CD14-positive monocyte (primary cell): ENCODE measurements at regions not wholly inside any gene's neighbourhood (a gene's known extent, or its start where the extent isn't known, plus 50 kb on each side); places are given as distances from the start of the nearest gene placed in this dataset.
"Not testable (repeated sequence)": the region's sequence is repeated elsewhere in the genome, so short reads cannot be mapped to it uniquely, and the experiment has no call there.

Experiments
- DNase-seq, 3 donors: peaks; one replicate each; pipeline ENCODE4 v3.0.0-alpha.2; 2011 to 2022
- H2AFZ ChIP-seq: 2 replicates; pipeline ENCODE4 v1.6.0; 2012; ENCODE audit warnings: mild to moderate bottlenecking, low read depth, low read length, inconsistent platforms; ENCODE audit not compliant: insufficient read depth, poor library complexity, severe bottlenecking
- H3K27ac ChIP-seq, 2 donors: 1 replicate in 1 of 2; 2 replicates in 1 of 2; pipeline ENCODE4 v1.5.1; 2012 to 2013; ENCODE audit warnings: low read length in 2 of 2, control low read depth in 1 of 2, inconsistent platforms in 1 of 2, low read depth in 1 of 2, mild to moderate bottlenecking in 1 of 2
- H3K27me3 ChIP-seq, 2 donors: one replicate each; pipeline versions ENCODE4 v1.6.0 to v1.6.1; 2011 to 2013; ENCODE audit warnings: low read length in 2 of 2; ENCODE audit not compliant: control insufficient read depth in 2 of 2, insufficient read depth in 2 of 2
- H3K36me3 ChIP-seq, 2 donors: replicated peaks in 1 of 2; 1 replicate in 1 of 2; 2 replicates in 1 of 2; pipeline versions ENCODE4 v1.5.1 to v1.6.1; 2012 to 2013; ENCODE audit warnings: low read length in 2 of 2, control low read depth in 1 of 2, inconsistent platforms in 1 of 2, mild to moderate bottlenecking in 1 of 2; ENCODE audit not compliant: insufficient read depth in 2 of 2, control insufficient read depth in 1 of 2
- H3K4me1 ChIP-seq, 2 donors: 1 replicate in 1 of 2; 2 replicates in 1 of 2; pipeline versions ENCODE4 v1.5.1 to v1.6.1; 2012 to 2013; ENCODE audit warnings: low read length in 2 of 2, control low read depth in 1 of 2, inconsistent platforms in 1 of 2, mild to moderate bottlenecking in 1 of 2, moderate library complexity in 1 of 2; ENCODE audit not compliant: insufficient read depth in 2 of 2, control insufficient read depth in 1 of 2
- H3K4me2 ChIP-seq: replicated peaks from 2 replicates; pipeline ENCODE3; 2012; ENCODE audit warnings: low read length, moderate library complexity, mild to moderate bottlenecking; ENCODE audit not compliant: poor library complexity, severe bottlenecking; ENCODE audit errors: extremely low read depth
- H3K4me3 ChIP-seq, 3 experiments: fragments of 200-600 bp in 1 of 3; sonication (generic) in 1 of 3; replicated peaks in 1 of 3; 1 replicate in 2 of 3; 2 replicates in 1 of 3; pipeline ENCODE4 v1.5.1; 2011 to 2013; ENCODE audit warnings: low read length in 3 of 3, mild to moderate bottlenecking in 3 of 3, control low read depth in 2 of 3, low read depth in 2 of 3, inconsistent platforms in 1 of 3, moderate library complexity in 1 of 3
- H3K79me2 ChIP-seq: 2 replicates; pipeline ENCODE4 v1.6.0; 2012; ENCODE audit warnings: mild to moderate bottlenecking, control low read depth, inconsistent platforms, low read length, moderate library complexity; ENCODE audit not compliant: insufficient read depth
- H3K9ac ChIP-seq: 2 replicates; pipeline ENCODE4 v1.6.0; 2017; ENCODE audit warnings: low read length, mild to moderate bottlenecking; ENCODE audit not compliant: insufficient read depth, poor library complexity, severe bottlenecking
- H3K9me3 ChIP-seq, 2 donors: replicated peaks in 1 of 2; 1 replicate in 1 of 2; 2 replicates in 1 of 2; pipeline versions ENCODE4 v1.5.1 to v1.6.1; 2012 to 2013; ENCODE audit warnings: low read length in 2 of 2, control low read depth in 1 of 2; ENCODE audit not compliant: control insufficient read depth in 1 of 2, insufficient read depth in 1 of 2
- H4K20me1 ChIP-seq: 2 replicates; pipeline ENCODE4 v1.6.0; 2012; ENCODE audit warnings: mild to moderate bottlenecking, low read length, control low read depth, moderate library complexity; ENCODE audit not compliant: insufficient read depth
- H3K27ac Mint-ChIP-seq, 7 donors: one replicate each; pipeline ENCODE4 v1.8.0; 2020; ENCODE audit warnings: mild to moderate bottlenecking in 7 of 7, mixed read lengths in 7 of 7, moderate library complexity in 6 of 7, inconsistent platforms in 2 of 7
- H3K27me3 Mint-ChIP-seq, 3 donors: one replicate each; pipeline ENCODE4 v1.8.0; 2021 to 2022; ENCODE audit warnings: low read depth in 3 of 3, mild to moderate bottlenecking in 3 of 3, mixed read lengths in 3 of 3, moderate library complexity in 3 of 3, inconsistent platforms in 1 of 3
- H3K36me3 Mint-ChIP-seq, 2 donors: one replicate each; pipeline ENCODE4 v1.8.0; 2020; ENCODE audit warnings: mixed read lengths in 2 of 2, inconsistent platforms in 1 of 2, mild to moderate bottlenecking in 1 of 2
- H3K4me1 Mint-ChIP-seq: one replicate; pipeline ENCODE4 v1.8.0; 2020; ENCODE audit warnings: mild to moderate bottlenecking, mixed read lengths
- H3K4me3 Mint-ChIP-seq, 2 donors: one replicate each; pipeline ENCODE4 v1.8.0; 2020; ENCODE audit warnings: mild to moderate bottlenecking in 2 of 2, mixed read lengths in 2 of 2, moderate library complexity in 1 of 2
- H3K9me3 Mint-ChIP-seq, 7 donors: one replicate each; pipeline ENCODE4 v1.8.0; 2020 to 2022; ENCODE audit warnings: mixed read lengths in 7 of 7, mild to moderate bottlenecking in 6 of 7, moderate library complexity in 6 of 7, inconsistent platforms in 2 of 7
- CTCF ChIP-seq: fragments of 200-600 bp; IDR thresholded peaks from one replicate; pipeline ENCODE4 v1.8.0; 2022; ENCODE audit warnings: antibody characterized with exemption, mild to moderate bottlenecking
- WGBS: methylation state at CpG from one replicate; pipeline ENCODE4 v1.1.5; 2013; ENCODE audit warnings: missing lambda C conversion rate; ENCODE audit not compliant: insufficient coverage; 5-methylcytosine and 5-hydroxymethylcytosine counted together
- intact Hi-C, 2 donors: fragments of 100-400 bp; cut with micrococcal nuclease; formaldehyde crosslinking; loops; one replicate each; pipeline versions ENCODE4 v1.15.0 to v1.15.1; 2023

GRCh38 chr2:224151161-224151560, 112.1 kb upstream of the SERPINE2 start:
- Mint-ChIP-seq H3K27ac (no peak overlapping the region), H3K36me3 (no peaks in the 10 kb centered on the region), H3K4me1 (no peaks in the 10 kb centered on the region), H3K4me3 (no peak overlapping the region), H3K9me3 (peaks cover 0 to 6% (median 1%) of the 10 kb centered on the region in 7 donors), H3K27me3 (peaks cover 0 to 9% (median 0%) of the 10 kb centered on the region in 3 donors)
- no peak for DNase-seq
- Histone ChIP-seq H3K4me3 (no peak overlapping the region), H3K36me3 (no peaks in the 10 kb centered on the region), H4K20me1 (no peaks in the 10 kb centered on the region), H2AFZ (no peak overlapping the region), H3K27ac (no peak overlapping the region), H3K9ac (no peak overlapping the region), H3K4me1 (no peaks in the 10 kb centered on the region), H3K79me2 (no peaks in the 10 kb centered on the region), H3K27me3 (no peaks in the 10 kb centered on the region), H3K9me3 (no peaks in the 10 kb centered on the region), H3K4me2 (no peak overlapping the region)
- no CpG with 5 or more reads among the region's 3 CpGs for WGBS
- no peak for TF ChIP-seq CTCF
- intact Hi-C loops, result no loop called here

GRCh38 chr2:224148058-224148457, 109.0 kb upstream of the SERPINE2 start:
- H3K27me3 Mint-ChIP-seq, H3K4me3 ChIP-seq, H3K4me3 Mint-ChIP-seq, H3K79me2 ChIP-seq, H3K4me1 Mint-ChIP-seq, H3K4me1 ChIP-seq, H4K20me1 ChIP-seq, H3K9ac ChIP-seq, H3K9me3 ChIP-seq, H3K27me3 ChIP-seq, H3K9me3 Mint-ChIP-seq, DNase-seq, H3K36me3 Mint-ChIP-seq, H3K4me2 ChIP-seq, H3K27ac ChIP-seq, H3K27ac Mint-ChIP-seq, intact Hi-C loops, H3K36me3 ChIP-seq, H2AFZ ChIP-seq: not testable (repeated sequence)
- WGBS, result no CpG with 5 or more reads among the region's 5 CpGs
